ACC112 (cell line): ENCODE measurements at regions not wholly inside any gene's neighbourhood (a gene's known extent, or its start where the extent isn't known, plus 50 kb on each side); places are given as distances from the start of the nearest gene placed in this dataset.
"Not testable (repeated sequence)": the region's sequence is repeated elsewhere in the genome, so short reads cannot be mapped to it uniquely, and the experiment has no call there.

Source experiments
- H2AFZ ChIP-seq: fragments of 200-600 bp; sonication (generic); one replicate; pipeline ENCODE4 v1.6.0; 2017; ENCODE audit warnings: antibody characterized with exemption, low read length; ENCODE audit not compliant: unreplicated experiment
- H3K27ac ChIP-seq: fragments of 200-600 bp; sonication (generic); 2 replicates; pipeline ENCODE4 v1.5.1; 2014; ENCODE audit warnings: low read depth, mild to moderate bottlenecking, antibody characterized with exemption, low read length, moderate library complexity
- H3K27me3 ChIP-seq: fragments of 200-600 bp; sonication (generic); 2 replicates; pipeline ENCODE4 v1.6.1; 2014; ENCODE audit warnings: mild to moderate bottlenecking, antibody characterized with exemption, low read length, moderate library complexity, mixed read lengths; ENCODE audit not compliant: insufficient read depth
- H3K36me3 ChIP-seq: fragments of 200-600 bp; sonication (generic); 2 replicates; pipeline ENCODE4 v1.6.1; 2016; ENCODE audit warnings: mild to moderate bottlenecking, antibody characterized with exemption, low read length, moderate library complexity, mixed read lengths; ENCODE audit not compliant: insufficient read depth
- H3K4me1 ChIP-seq: fragments of 200-600 bp; sonication (generic); one replicate; pipeline ENCODE4 v1.6.1; 2016; ENCODE audit warnings: low read length, mixed read lengths; ENCODE audit not compliant: insufficient read depth, unreplicated experiment, control insufficient read depth
- H3K4me3 ChIP-seq: fragments of 200-600 bp; sonication (generic); 2 replicates; pipeline ENCODE4 v1.5.1; 2014; ENCODE audit warnings: mild to moderate bottlenecking, low read depth, low read length
- H3K79me2 ChIP-seq: fragments of 200-600 bp; sonication (generic); one replicate; pipeline ENCODE4 v1.6.0; 2016; ENCODE audit warnings: low read length; ENCODE audit not compliant: control insufficient read depth, unreplicated experiment, insufficient read depth

DNA sequence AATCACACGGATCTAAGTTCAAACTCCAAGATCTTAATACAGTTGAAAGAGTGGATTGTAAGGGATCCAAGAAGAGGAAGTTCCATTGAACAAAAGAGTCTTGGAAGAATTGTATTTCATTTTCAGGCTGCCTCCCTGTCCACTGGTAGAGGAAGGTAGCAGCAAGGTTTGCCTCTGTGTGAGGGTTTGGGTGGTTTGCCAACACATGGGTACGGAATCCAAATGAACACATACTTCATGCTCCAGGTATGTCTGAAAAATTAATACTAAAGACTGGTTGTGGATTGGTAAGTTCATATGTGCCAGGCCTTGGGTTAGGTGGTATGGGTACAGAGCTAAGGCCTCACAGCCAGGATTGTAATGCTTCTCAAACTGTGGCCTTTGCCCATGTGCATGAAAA lies 523.6 kb upstream of the BOD1L1 start:
- Histone ChIP-seq H3K79me2 (no peaks in the 10 kb centered on the region), H3K4me3 (no peak overlapping the region), H3K27me3 (no peaks in the 10 kb centered on the region)

DNA sequence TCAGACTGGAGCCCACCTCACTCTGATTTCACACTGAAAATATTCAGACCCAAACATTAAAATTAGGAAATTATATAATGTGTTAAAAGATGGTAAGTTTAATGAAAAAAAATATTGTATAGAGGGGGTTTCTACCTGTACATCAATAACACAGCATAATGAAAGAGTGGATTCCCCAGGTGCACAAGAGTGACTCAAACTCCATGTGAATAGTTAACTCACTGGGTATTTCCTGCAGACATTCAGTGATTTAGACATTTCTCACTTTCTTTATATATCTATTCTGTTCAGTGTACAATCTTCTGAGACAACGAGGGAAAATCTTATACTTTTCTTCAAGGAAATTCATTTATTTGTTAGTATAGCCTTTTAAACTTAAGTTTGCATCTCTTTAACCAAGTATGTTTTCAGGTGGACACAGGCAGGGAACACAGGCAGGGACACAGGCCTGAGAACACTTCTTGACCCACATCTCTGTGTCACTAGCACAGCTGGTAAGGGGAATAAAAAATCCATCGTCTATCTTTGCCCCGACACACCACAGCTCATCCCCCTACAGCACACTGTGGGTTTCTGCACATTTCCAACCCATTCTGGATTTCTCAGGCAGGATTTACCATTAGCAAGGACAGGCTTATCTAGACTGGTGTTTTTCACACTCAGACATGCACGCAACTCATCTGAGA lies 525.5 kb upstream of the BOD1L1 start:
- H2AFZ ChIP-seq: no peak overlapping the region
- H3K27ac ChIP-seq: no peak overlapping the region
- peaks cover 14% of the 10 kb centered on the region for H3K4me1 ChIP-seq
- H3K4me3 ChIP-seq: no peak overlapping the region
- no peaks in the 10 kb centered on the region for H3K27me3 ChIP-seq
- no peaks in the 10 kb centered on the region for H3K36me3 ChIP-seq
- no peaks in the 10 kb centered on the region for H3K79me2 ChIP-seq

More for the DNA sequence above, 523.6 kb upstream of the BOD1L1 start:
- Histone ChIP-seq H2AFZ (no peak overlapping the region), H3K36me3 (no peaks in the 10 kb centered on the region), H3K4me1 (peaks cover 14% of the 10 kb centered on the region), H3K27ac (no peak overlapping the region)

GRCh38 chr4:14155803-14156202 lies 528.3 kb upstream of the BOD1L1 start:
- Histone ChIP-seq H3K79me2 (no peaks in the 10 kb centered on the region), H3K36me3 (no peaks in the 10 kb centered on the region), H3K4me3 (no peak overlapping the region), H3K4me1 (peaks cover 5% of the 10 kb centered on the region), H2AFZ (no peak overlapping the region), H3K27ac (no peak overlapping the region), H3K27me3 (no peaks in the 10 kb centered on the region)

GRCh38 chr4:14157262-14157661 lies 529.7 kb upstream of the BOD1L1 start:
- Histone ChIP-seq H3K27ac (no peak overlapping the region), H3K4me3 (no peak overlapping the region), H3K4me1 (no peaks in the 10 kb centered on the region), H3K79me2 (no peaks in the 10 kb centered on the region), H2AFZ (no peak overlapping the region), H3K36me3 (no peaks in the 10 kb centered on the region), H3K27me3 (no peaks in the 10 kb centered on the region)

GRCh38 chr4:14165222-14165920 lies 537.8 kb upstream of the BOD1L1 start:
- no peak overlapping the region for H3K27ac ChIP-seq
- peaks cover 26% of the 10 kb centered on the region for H3K4me1 ChIP-seq
- no peaks in the 10 kb centered on the region for H3K79me2 ChIP-seq
- no peaks in the 10 kb centered on the region for H3K27me3 ChIP-seq
- no peak overlapping the region for H3K4me3 ChIP-seq
- no peaks in the 10 kb centered on the region for H3K36me3 ChIP-seq
- H2AFZ ChIP-seq: no peak overlapping the region

DNA sequence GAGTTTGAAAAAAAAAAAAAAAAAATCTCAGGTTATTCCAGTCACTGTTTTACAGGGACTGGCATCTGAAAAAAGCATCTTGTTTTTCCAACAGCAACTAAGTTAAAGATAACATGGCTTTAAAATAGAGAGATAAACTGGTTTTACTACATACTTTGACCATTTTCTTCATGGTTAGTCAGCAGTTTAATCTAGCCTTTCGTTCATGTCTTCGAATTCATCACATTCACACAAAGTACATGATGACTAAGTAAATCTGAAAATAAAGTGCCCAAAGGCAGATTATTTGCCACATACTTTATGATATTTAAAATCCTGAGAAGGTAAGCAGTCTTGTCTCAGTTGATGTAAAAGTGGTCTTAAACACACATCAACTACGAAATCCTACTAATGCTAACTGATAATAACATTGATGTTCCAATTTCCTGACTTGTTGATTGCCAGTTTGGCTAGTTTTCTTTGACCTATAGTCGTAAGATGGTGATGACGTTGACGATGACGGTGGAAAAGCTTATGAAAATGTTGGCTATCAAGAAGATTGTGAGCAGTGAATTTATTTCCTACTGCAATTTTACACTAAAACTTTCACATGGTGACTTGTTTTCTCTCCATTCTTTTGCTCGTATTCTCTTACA lies 540.5 kb upstream of the BOD1L1 start:
- Histone ChIP-seq H3K27me3 (no peaks in the 10 kb centered on the region), H3K4me1 (peaks cover 26% of the 10 kb centered on the region), H3K36me3 (no peaks in the 10 kb centered on the region), H3K79me2 (no peaks in the 10 kb centered on the region), H3K27ac (peak overlapping the region; percentile 92), H3K4me3 (peak overlapping the region; percentile 3; the same call in 1 of the 2 replicates), H2AFZ (peak overlapping the region; percentile 71)

- no peaks in the 10 kb centered on the region for H3K79me2 ChIP-seq
- no peaks in the 10 kb centered on the region for H3K27me3 ChIP-seq
- peaks cover 26% of the 10 kb centered on the region for H3K4me1 ChIP-seq
- no peak overlapping the region for H2AFZ ChIP-seq
- peak overlapping the region; percentile 3; the same call in 1 of the 2 replicates for H3K4me3 ChIP-seq
- peak overlapping the region; percentile 92 for H3K27ac ChIP-seq
- H3K36me3 ChIP-seq: no peaks in the 10 kb centered on the region
These were observed 541.4 kb upstream of the BOD1L1 start for GRCh38 chr4:14168919-14169318.

DNA sequence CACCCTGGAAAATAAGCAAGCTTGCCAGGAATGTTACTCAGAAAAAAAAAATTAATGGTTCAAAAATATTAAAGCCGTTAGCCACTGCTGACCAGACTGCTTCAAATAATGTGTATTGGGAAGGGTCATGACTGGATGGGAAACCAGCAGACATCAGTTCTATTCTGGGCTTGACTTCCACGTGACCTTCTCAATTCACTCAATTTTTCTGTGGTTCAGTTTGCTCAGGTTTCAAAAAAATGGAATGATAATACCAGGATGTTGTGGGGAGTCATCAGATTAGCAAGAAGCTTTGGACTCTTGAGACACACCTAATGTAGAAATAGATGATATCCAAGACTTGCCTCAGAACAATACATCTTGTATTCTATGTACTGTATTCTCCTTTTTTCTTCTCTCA lies 541.9 kb upstream of the BOD1L1 start:
- H3K79me2 ChIP-seq: no peaks in the 10 kb centered on the region
- no peaks in the 10 kb centered on the region for H3K27me3 ChIP-seq
- peaks cover 26% of the 10 kb centered on the region for H3K4me1 ChIP-seq
- no peak overlapping the region for H3K4me3 ChIP-seq
- H3K27ac ChIP-seq: peak overlapping the region; percentile 92
- no peak overlapping the region for H2AFZ ChIP-seq
- H3K36me3 ChIP-seq: no peaks in the 10 kb centered on the region

DNA sequence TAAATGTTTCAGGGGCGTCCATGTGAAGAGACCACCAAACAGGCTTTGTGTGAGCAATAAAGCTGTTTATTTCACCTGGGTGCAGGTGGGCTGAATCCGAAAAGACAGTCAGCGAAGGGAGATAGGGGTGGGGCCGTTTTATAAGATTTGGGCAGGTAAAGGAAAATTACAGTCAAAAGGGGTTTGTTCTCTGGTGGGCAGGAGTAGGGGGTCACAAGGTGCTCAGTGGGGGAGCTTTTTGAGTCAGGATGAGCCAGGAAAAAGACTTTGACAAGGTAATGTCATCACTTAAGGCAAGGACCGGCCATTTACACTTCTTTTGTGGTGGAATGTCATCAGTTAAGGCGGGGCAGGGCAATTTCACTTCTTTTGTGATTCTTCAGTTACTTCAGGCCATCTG lies 542.4 kb upstream of the BOD1L1 start:
- Histone ChIP-seq H3K4me1 (peaks cover 26% of the 10 kb centered on the region), H3K27ac (peak overlapping the region; percentile 92)
- H3K4me3 ChIP-seq: not testable (repeated sequence)

DNA sequence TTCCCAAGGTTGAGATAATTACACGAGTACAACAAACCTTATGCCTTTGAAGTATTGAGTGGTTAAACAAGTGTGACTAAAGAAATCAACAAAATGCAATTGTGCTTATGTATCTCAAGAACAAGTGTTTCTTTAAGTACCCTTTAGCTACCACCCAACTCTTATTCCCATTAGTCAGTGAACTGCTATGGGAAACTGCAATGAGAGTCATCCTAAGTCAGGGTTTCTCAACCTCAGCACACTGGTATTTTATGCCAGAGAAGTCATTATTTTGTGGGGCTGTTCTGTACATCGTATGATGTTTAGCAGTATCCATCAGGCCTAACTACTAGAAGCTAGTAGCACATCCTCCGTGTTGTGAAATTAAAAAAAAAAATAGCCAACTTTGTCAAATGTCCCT lies 549.1 kb upstream of the BOD1L1 start:
- no peak overlapping the region for H3K4me3 ChIP-seq
- H3K27ac ChIP-seq: no peak overlapping the region
- H3K79me2 ChIP-seq: no peaks in the 10 kb centered on the region
- H3K27me3 ChIP-seq: no peaks in the 10 kb centered on the region
- peaks cover 29% of the 10 kb centered on the region for H3K4me1 ChIP-seq
- H3K36me3 ChIP-seq: no peaks in the 10 kb centered on the region
- no peak overlapping the region for H2AFZ ChIP-seq

More for the DNA sequence above, 542.4 kb upstream of the BOD1L1 start:
- H2AFZ ChIP-seq, H3K79me2 ChIP-seq, H3K36me3 ChIP-seq, H3K27me3 ChIP-seq: not testable (repeated sequence)
